Activated naive CD8-positive, alpha-beta T cell treated with anti-CD3 and anti-CD28 coated beads for 36 hours (primary cell): ENCODE measurements at regions not wholly inside any gene's neighbourhood (a gene's known extent, or its start where the extent isn't known, plus 50 kb on each side); places are given as distances from the start of the nearest gene placed in this dataset.

Source experiments
- DNase-seq: peaks from one replicate; pipeline ENCODE4 v3.0.0; 2021
- H3K27ac Mint-ChIP-seq: one replicate; pipeline ENCODE4 v1.8.0; 2022; ENCODE audit warnings: mild to moderate bottlenecking, moderate library complexity, mixed read lengths
- H3K27me3 Mint-ChIP-seq: one replicate; pipeline ENCODE4 v1.8.0; 2022; ENCODE audit warnings: mild to moderate bottlenecking, mixed read lengths
- H3K36me3 Mint-ChIP-seq: one replicate; pipeline ENCODE4 v1.8.0; 2021; ENCODE audit warnings: mild to moderate bottlenecking, mixed read lengths
- H3K4me1 Mint-ChIP-seq: one replicate; pipeline ENCODE4 v1.8.0; 2021; ENCODE audit warnings: mixed read lengths
- H3K4me3 Mint-ChIP-seq: one replicate; pipeline ENCODE4 v1.8.0; 2022; ENCODE audit warnings: mild to moderate bottlenecking, moderate library complexity, mixed read lengths
- H3K9me3 Mint-ChIP-seq: one replicate; pipeline ENCODE4 v1.8.0; 2022; ENCODE audit warnings: mixed read lengths

GRCh38 chr1:83626603-83627002 lies 372.3 kb downstream of the TTLL7 start:
- Mint-ChIP-seq H3K9me3 (peaks cover 1% of the 10 kb centered on the region), H3K4me1 (no peaks in the 10 kb centered on the region), H3K4me3 (no peak overlapping the region), H3K36me3 (no peaks in the 10 kb centered on the region), H3K27me3 (no peaks in the 10 kb centered on the region), H3K27ac (no peak overlapping the region)
- no peak for DNase-seq

- Mint-ChIP-seq H3K9me3 (peaks cover 1% of the 10 kb centered on the region), H3K27me3 (no peaks in the 10 kb centered on the region), H3K27ac (no peak overlapping the region), H3K4me1 (no peaks in the 10 kb centered on the region), H3K4me3 (no peak overlapping the region), H3K36me3 (no peaks in the 10 kb centered on the region)
- DNase-seq, result no peak
Measured at GRCh38 chr1:83625646-83626045, 373.3 kb downstream of the TTLL7 start.

GRCh38 chr1:83620016-83620415 lies 378.9 kb downstream of the TTLL7 start:
- Mint-ChIP-seq H3K9me3 (no peaks in the 10 kb centered on the region), H3K4me1 (peaks cover 2% of the 10 kb centered on the region), H3K36me3 (no peaks in the 10 kb centered on the region), H3K27ac (no peak overlapping the region), H3K4me3 (no peak overlapping the region), H3K27me3 (no peaks in the 10 kb centered on the region)
- DNase-seq, result no peak

GRCh38 chr1:83619170-83619896 lies 379.6 kb downstream of the TTLL7 start:
- H3K4me3 Mint-ChIP-seq, result no peak overlapping the region
- H3K9me3 Mint-ChIP-seq, result no peaks in the 10 kb centered on the region
- no peak for DNase-seq
- H3K4me1 Mint-ChIP-seq, result peaks cover 3% of the 10 kb centered on the region
- no peaks in the 10 kb centered on the region for H3K36me3 Mint-ChIP-seq
- no peaks in the 10 kb centered on the region for H3K27me3 Mint-ChIP-seq
- H3K27ac Mint-ChIP-seq, result no peak overlapping the region

- DNase-seq, result no peak
- no peaks in the 10 kb centered on the region for H3K27me3 Mint-ChIP-seq
- no peaks in the 10 kb centered on the region for H3K36me3 Mint-ChIP-seq
- H3K4me1 Mint-ChIP-seq, result peaks cover 3% of the 10 kb centered on the region
- no peak overlapping the region for H3K27ac Mint-ChIP-seq
- H3K9me3 Mint-ChIP-seq, result no peaks in the 10 kb centered on the region
- H3K4me3 Mint-ChIP-seq, result no peak overlapping the region
Measured at GRCh38 chr1:83617883-83618282, 381.0 kb downstream of the TTLL7 start.

- Mint-ChIP-seq H3K9me3 (no peaks in the 10 kb centered on the region), H3K27ac (no peak overlapping the region), H3K4me1 (peaks cover 3% of the 10 kb centered on the region), H3K4me3 (no peak overlapping the region), H3K27me3 (no peaks in the 10 kb centered on the region), H3K36me3 (no peaks in the 10 kb centered on the region)
- DNase-seq, result no peak
Measured at GRCh38 chr1:83615370-83615769, 383.6 kb downstream of the TTLL7 start.

- Mint-ChIP-seq H3K27me3 (no peaks in the 10 kb centered on the region), H3K9me3 (peaks cover 1% of the 10 kb centered on the region), H3K4me1 (no peaks in the 10 kb centered on the region), H3K36me3 (peaks cover 2% of the 10 kb centered on the region), H3K27ac (no peak overlapping the region), H3K4me3 (no peak overlapping the region)
- no peak for DNase-seq
Measured at GRCh38 chr1:83606416-83606955, 392.4 kb downstream of the TTLL7 start.

GRCh38 chr1:83596331-83596730 lies 402.6 kb downstream of the TTLL7 start:
- no peaks in the 10 kb centered on the region for H3K27me3 Mint-ChIP-seq
- H3K27ac Mint-ChIP-seq, result no peak overlapping the region
- no peak overlapping the region for H3K4me3 Mint-ChIP-seq
- H3K4me1 Mint-ChIP-seq, result peaks cover 9% of the 10 kb centered on the region
- no peaks in the 10 kb centered on the region for H3K36me3 Mint-ChIP-seq
- peaks cover 9% of the 10 kb centered on the region for H3K9me3 Mint-ChIP-seq
- DNase-seq, result no peak

- peaks cover 9% of the 10 kb centered on the region for H3K4me1 Mint-ChIP-seq
- H3K27me3 Mint-ChIP-seq, result no peaks in the 10 kb centered on the region
- peaks cover 4% of the 10 kb centered on the region for H3K9me3 Mint-ChIP-seq
- DNase-seq, result no peak
- H3K36me3 Mint-ChIP-seq, result no peaks in the 10 kb centered on the region
- no peak overlapping the region for H3K27ac Mint-ChIP-seq
- no peak overlapping the region for H3K4me3 Mint-ChIP-seq
Measured at GRCh38 chr1:83593073-83593472, 405.9 kb downstream of the TTLL7 start.

- DNase-seq, result no peak
- no peaks in the 10 kb centered on the region for H3K27me3 Mint-ChIP-seq
- no peak overlapping the region for H3K27ac Mint-ChIP-seq
- peaks cover 9% of the 10 kb centered on the region for H3K4me1 Mint-ChIP-seq
- H3K36me3 Mint-ChIP-seq, result no peaks in the 10 kb centered on the region
- H3K9me3 Mint-ChIP-seq, result peaks cover 7% of the 10 kb centered on the region
- no peak overlapping the region for H3K4me3 Mint-ChIP-seq
Measured at GRCh38 chr1:83588140-83588539, 410.8 kb downstream of the TTLL7 start.

GRCh38 chr1:83583351-83584014 lies 415.4 kb downstream of the TTLL7 start:
- DNase-seq, result peak; percentile 15
- Mint-ChIP-seq H3K9me3 (peaks cover 7% of the 10 kb centered on the region), H3K4me1 (peaks cover 3% of the 10 kb centered on the region), H3K27me3 (no peaks in the 10 kb centered on the region), H3K27ac (no peak overlapping the region), H3K4me3 (no peak overlapping the region), H3K36me3 (no peaks in the 10 kb centered on the region)

GRCh38 chr1:83581747-83582146 lies 417.2 kb downstream of the TTLL7 start:
- no peak overlapping the region for H3K4me3 Mint-ChIP-seq
- H3K9me3 Mint-ChIP-seq, result peaks cover 1% of the 10 kb centered on the region
- no peak for DNase-seq
- H3K36me3 Mint-ChIP-seq, result no peaks in the 10 kb centered on the region
- no peak overlapping the region for H3K27ac Mint-ChIP-seq
- H3K27me3 Mint-ChIP-seq, result no peaks in the 10 kb centered on the region
- H3K4me1 Mint-ChIP-seq, result peaks cover 3% of the 10 kb centered on the region

GRCh38 chr1:83574791-83575190 lies 424.1 kb downstream of the TTLL7 start:
- H3K4me1 Mint-ChIP-seq, result no peaks in the 10 kb centered on the region
- no peaks in the 10 kb centered on the region for H3K36me3 Mint-ChIP-seq

GRCh38 chr1:83573776-83574175 lies 425.2 kb downstream of the TTLL7 start:
- Mint-ChIP-seq H3K36me3 (no peaks in the 10 kb centered on the region), H3K27me3 (no peaks in the 10 kb centered on the region), H3K27ac (no peak overlapping the region), H3K9me3 (no peaks in the 10 kb centered on the region), H3K4me1 (no peaks in the 10 kb centered on the region), H3K4me3 (no peak overlapping the region)
- DNase-seq, result no peak

More at GRCh38 chr1:83574791-83575190, 424.1 kb downstream of the TTLL7 start:
- DNase-seq, result no peak
- Mint-ChIP-seq H3K27me3 (no peaks in the 10 kb centered on the region), H3K9me3 (no peaks in the 10 kb centered on the region), H3K27ac (no peak overlapping the region), H3K4me3 (no peak overlapping the region)

- Mint-ChIP-seq H3K27me3 (no peaks in the 10 kb centered on the region), H3K36me3 (no peaks in the 10 kb centered on the region), H3K4me3 (no peak overlapping the region), H3K9me3 (no peaks in the 10 kb centered on the region), H3K27ac (no peak overlapping the region), H3K4me1 (no peaks in the 10 kb centered on the region)
- DNase-seq, result no peak
Measured at GRCh38 chr1:83571536-83571935, 427.4 kb downstream of the TTLL7 start.

GRCh38 chr1:83561346-83561745 lies 437.6 kb downstream of the TTLL7 start:
- DNase-seq, result no peak
- Mint-ChIP-seq H3K4me1 (peaks cover 8% of the 10 kb centered on the region), H3K9me3 (no peaks in the 10 kb centered on the region), H3K27ac (no peak overlapping the region), H3K36me3 (no peaks in the 10 kb centered on the region), H3K27me3 (no peaks in the 10 kb centered on the region), H3K4me3 (no peak overlapping the region)
